Activated gamma-delta T cell (primary cell): ENCODE measurements at regions not wholly inside any gene's neighbourhood (a gene's known extent, or its start where the extent isn't known, plus 50 kb on each side); places are given as distances from the start of the nearest gene placed in this dataset.

Source experiments
- DNase-seq: peaks from one replicate; lab custom pipeline; 2025; lab: John Stamatoyannopoulos, UW

- no peak for DNase-seq
Observed at GRCh38 chr6:21522143-21522747, 71.3 kb upstream of the SOX4 start.

- no peak for DNase-seq
Observed at GRCh38 chr6:21522797-21523456, 70.6 kb upstream of the SOX4 start.

- DNase-seq, result no peak
Observed at GRCh38 chr6:21523652-21524051, 69.9 kb upstream of the SOX4 start.

- DNase-seq, result no peak
Observed at GRCh38 chr6:21524201-21524600, 69.3 kb upstream of the SOX4 start.

- no peak for DNase-seq
Observed at GRCh38 chr6:21526974-21527373, 66.6 kb upstream of the SOX4 start.

- DNase-seq, result no peak
Observed at GRCh38 chr6:21527731-21528130, 65.8 kb upstream of the SOX4 start.

- DNase-seq, result no peak
Observed at GRCh38 chr6:21529431-21529830, 64.1 kb upstream of the SOX4 start.

GRCh38 chr6:21531393-21531792 lies 62.2 kb upstream of the SOX4 start:
- DNase-seq, result no peak

GRCh38 chr6:21533678-21534077 lies 59.9 kb upstream of the SOX4 start:
- no peak for DNase-seq

- DNase-seq, result no peak
Observed at GRCh38 chr6:21536280-21536766, 57.2 kb upstream of the SOX4 start.

GRCh38 chr6:21537637-21538036 lies 55.9 kb upstream of the SOX4 start:
- DNase-seq, result no peak

GRCh38 chr6:21538186-21538798 lies 55.3 kb upstream of the SOX4 start:
- no peak for DNase-seq

GRCh38 chr6:21539621-21540100 lies 53.9 kb upstream of the SOX4 start:
- DNase-seq, result no peak
